SK-N-SH treated with all-trans-retinoic acid at 6 μM for 48 hours (cell line): ENCODE measurements at regions not wholly inside any gene's neighbourhood (a gene's known extent, or its start where the extent isn't known, plus 50 kb on each side); places are given as distances from the start of the nearest gene placed in this dataset.

ENCODE experiments used
- BACH2 ChIP-seq: fragments of 250-450 bp; sonication (Bioruptor Pico); IDR thresholded peaks from 2 replicates; pipeline ENCODE4 v1.9.0; 2021; ENCODE audit warnings: mild to moderate bottlenecking, borderline replicate concordance
- CSDC2 ChIP-seq: fragments of 250-450 bp; sonication (Bioruptor Pico); IDR thresholded peaks from 2 replicates; pipeline ENCODE4 v1.5.0; 2020; ENCODE audit warnings: mild to moderate bottlenecking, moderate library complexity
- ESRRG ChIP-seq: fragments of 250-450 bp; sonication (Bioruptor Pico); IDR thresholded peaks from 2 replicates; pipeline ENCODE4 v1.6.1; 2021; ENCODE audit warnings: mild to moderate bottlenecking
- GLIS3 ChIP-seq: fragments of 250-450 bp; sonication (Bioruptor Pico); IDR thresholded peaks from 2 replicates; pipeline ENCODE4 v1.5.0; 2020; ENCODE audit warnings: mild to moderate bottlenecking, moderate library complexity
- RARB ChIP-seq: fragments of 250-450 bp; sonication (Bioruptor Pico); IDR thresholded peaks from 2 replicates; pipeline ENCODE4 v1.8.0; 2021; ENCODE audit warnings: mild to moderate bottlenecking, moderate library complexity
- TOX ChIP-seq: fragments of 250-450 bp; sonication (Bioruptor Pico); IDR thresholded peaks from 2 replicates; pipeline ENCODE4 v1.8.0; 2021; ENCODE audit warnings: mild to moderate bottlenecking, moderate library complexity, borderline replicate concordance
- ZFP3 ChIP-seq: fragments of 250-450 bp; sonication (Bioruptor Pico); IDR thresholded peaks from 2 replicates; pipeline ENCODE4 v1.5.0; 2020; ENCODE audit warnings: mild to moderate bottlenecking, moderate library complexity
- ZNF70 ChIP-seq: fragments of 450-650 bp; formaldehyde crosslinking; IDR thresholded peaks from 2 replicates; pipeline ENCODE4 v1.5.0; 2020; ENCODE audit warnings: mild to moderate bottlenecking, moderate library complexity
- TF ChIP-seq, protein P1 (sequence below): fragments of 250-450 bp; sonication (Bioruptor Pico); IDR thresholded peaks from 2 replicates; pipeline ENCODE4 v1.5.1; 2020; ENCODE audit warnings: low read depth, mild to moderate bottlenecking, moderate library complexity
- TF ChIP-seq, protein P2 (sequence below): fragments of 250-450 bp; sonication (Bioruptor Pico); IDR thresholded peaks from 2 replicates; pipeline ENCODE4 v1.8.0; 2020; ENCODE audit warnings: mild to moderate bottlenecking, moderate library complexity, borderline replicate concordance

DNA sequence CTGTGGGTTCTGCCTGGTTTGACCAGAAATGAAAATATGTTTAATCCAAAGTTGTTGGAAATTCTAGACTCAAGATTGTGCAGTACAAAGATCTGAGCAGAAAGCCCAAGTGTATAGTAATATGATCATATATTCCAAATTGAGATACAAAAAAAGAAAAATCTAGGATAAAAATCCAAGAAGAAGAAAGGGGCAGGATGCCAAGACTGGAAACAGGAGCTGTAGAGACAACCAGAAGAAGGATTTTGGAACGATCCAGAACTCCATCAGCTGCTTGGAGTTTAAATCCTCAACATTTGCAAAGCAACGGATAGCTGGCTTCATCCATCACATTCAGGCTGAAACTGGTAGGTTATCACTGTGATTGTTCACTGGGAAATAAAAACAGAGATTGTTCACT, 333.6 kb upstream of the UBE2E3 start:
- no peak for TF ChIP-seq TOX
- TF ChIP-seq ZFP3 (CRISPR knock-in tag): no peak
- TF ChIP-seq, protein P1, sequence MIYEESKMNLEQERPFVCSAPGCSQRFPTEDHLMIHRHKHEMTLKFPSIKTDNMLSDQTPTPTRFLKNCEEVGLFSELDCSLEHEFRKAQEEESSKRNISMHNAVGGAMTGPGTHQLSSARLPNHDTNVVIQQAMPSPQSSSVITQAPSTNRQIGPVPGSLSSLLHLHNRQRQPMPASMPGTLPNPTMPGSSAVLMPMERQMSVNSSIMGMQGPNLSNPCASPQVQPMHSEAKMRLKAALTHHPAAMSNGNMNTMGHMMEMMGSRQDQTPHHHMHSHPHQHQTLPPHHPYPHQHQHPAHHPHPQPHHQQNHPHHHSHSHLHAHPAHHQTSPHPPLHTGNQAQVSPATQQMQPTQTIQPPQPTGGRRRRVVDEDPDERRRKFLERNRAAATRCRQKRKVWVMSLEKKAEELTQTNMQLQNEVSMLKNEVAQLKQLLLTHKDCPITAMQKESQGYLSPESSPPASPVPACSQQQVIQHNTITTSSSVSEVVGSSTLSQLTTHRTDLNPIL (CRISPR knock-in tag): no peak
- TF ChIP-seq, protein P2, sequence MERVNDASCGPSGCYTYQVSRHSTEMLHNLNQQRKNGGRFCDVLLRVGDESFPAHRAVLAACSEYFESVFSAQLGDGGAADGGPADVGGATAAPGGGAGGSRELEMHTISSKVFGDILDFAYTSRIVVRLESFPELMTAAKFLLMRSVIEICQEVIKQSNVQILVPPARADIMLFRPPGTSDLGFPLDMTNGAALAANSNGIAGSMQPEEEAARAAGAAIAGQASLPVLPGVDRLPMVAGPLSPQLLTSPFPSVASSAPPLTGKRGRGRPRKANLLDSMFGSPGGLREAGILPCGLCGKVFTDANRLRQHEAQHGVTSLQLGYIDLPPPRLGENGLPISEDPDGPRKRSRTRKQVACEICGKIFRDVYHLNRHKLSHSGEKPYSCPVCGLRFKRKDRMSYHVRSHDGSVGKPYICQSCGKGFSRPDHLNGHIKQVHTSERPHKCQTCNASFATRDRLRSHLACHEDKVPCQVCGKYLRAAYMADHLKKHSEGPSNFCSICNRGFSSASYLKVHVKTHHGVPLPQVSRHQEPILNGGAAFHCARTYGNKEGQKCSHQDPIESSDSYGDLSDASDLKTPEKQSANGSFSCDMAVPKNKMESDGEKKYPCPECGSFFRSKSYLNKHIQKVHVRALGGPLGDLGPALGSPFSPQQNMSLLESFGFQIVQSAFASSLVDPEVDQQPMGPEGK (CRISPR knock-in tag): no peak
- TF ChIP-seq ZNF70 (CRISPR knock-in tag): no peak
- no peak for TF ChIP-seq RARB (CRISPR knock-in tag)
- TF ChIP-seq ESRRG (CRISPR knock-in tag): no peak
- no peak for TF ChIP-seq CSDC2
- TF ChIP-seq GLIS3 (CRISPR knock-in tag): no peak
- no peak for TF ChIP-seq BACH2
